ACHN (cell line): ENCODE measurements at regions not wholly inside any gene's neighbourhood (a gene's known extent, or its start where the extent isn't known, plus 50 kb on each side); places are given as distances from the start of the nearest gene placed in this dataset.
A peak's percentile ranks its signal among the peaks of the same experiment; 100 is the strongest.

Source experiments
- DNase-seq: peaks from one replicate; pipeline ENCODE4 v3.0.0-alpha.2; 2015
- in situ Hi-C: cut with HindIII; loops from 2 replicates; pipeline ENCODE4 v1.10.0; 2017; ENCODE audit warnings: low sequenced_read_pairs, low pct_ligation_motif_present, low pct_unique_long_range_greater_than_20kb

DNA sequence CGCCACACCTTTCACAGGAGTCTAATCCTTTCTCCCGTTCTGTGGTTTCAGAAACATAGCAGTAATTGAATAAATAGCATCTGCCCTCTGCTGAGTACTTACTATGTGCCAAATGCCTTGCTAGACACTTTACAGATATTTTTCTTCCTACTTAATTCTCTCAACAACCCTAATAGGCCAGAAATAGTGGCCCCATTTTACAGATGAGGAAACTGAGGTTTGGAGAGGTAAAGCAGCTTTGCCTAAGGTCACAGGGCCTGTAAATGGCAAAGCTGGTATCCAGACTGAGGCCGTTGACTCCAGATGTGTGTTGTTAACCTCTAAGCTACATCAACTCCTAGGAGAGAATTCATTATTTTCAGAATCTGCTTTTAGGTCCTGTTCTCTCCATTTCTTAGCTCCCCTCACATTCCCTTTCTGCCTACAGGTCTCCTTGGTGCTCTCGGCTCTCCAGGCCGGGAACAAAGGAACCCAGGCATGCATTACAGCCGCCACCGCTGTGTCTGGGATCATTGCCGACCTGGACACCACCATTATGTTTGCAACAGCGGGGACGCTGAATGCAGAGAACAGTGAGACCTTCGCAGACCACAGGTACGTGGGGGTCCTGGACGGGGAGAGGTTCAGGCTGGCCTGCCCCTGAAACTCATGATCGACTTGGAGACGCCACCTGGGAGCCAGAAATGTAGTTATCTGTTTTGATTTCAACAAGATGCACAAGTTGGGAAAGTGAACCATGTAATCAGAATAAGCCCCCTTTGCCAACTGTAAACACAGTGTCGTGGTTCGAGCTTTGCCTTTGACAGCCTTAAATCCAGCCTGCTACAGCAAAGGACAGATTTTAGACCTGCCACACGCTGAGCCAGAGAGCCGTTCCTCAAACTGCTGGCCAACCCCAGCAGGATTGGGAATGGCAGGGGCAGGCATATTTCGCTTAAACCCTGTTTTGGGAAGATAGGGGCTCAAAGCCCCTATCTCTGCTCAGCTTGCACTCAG, 246.5 kb upstream of the TPM1 start:
- DNase-seq = no peak
- in situ Hi-C loops = no loop called here

DNA sequence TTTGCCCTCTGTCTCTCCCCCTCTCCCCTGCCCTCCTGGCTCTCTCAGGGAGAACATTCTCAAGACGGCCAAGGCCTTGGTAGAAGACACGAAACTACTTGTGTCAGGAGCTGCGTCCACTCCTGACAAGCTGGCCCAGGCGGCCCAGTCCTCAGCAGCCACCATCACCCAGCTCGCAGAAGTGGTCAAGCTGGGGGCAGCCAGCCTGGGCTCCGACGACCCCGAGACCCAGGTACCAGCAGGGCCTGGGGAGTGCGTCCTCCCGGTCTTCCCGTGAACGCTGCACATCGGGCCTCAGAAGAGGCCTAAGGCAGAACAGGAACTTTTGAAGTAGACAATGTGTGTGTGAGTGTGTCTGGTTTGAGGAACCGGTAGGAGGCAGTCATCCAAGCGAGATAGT, 245.4 kb upstream of the TPM1 start:
- in situ Hi-C loops = no loop called here
- DNase-seq = no peak

DNA sequence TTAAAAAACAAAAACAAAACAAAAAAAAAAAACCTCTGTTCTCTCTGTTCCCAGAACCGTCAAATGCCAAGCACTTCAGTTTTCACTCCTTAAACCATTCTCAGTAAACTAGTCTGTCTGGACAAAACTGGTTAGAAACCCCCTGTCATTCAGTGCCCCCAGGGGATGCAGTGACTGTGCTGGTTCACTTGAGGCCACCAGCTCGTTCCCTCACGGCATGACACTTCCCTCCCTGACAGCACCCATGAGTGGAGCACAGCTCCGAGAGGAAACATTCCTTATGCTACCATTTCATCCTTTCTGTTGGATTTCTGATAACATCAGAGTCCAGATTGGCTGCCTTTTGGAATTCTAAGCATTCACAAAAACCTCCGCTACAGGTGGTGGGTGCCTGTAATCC, 244.0 kb upstream of the TPM1 start:
- in situ Hi-C loops = no loop called here
- no peak for DNase-seq

DNA sequence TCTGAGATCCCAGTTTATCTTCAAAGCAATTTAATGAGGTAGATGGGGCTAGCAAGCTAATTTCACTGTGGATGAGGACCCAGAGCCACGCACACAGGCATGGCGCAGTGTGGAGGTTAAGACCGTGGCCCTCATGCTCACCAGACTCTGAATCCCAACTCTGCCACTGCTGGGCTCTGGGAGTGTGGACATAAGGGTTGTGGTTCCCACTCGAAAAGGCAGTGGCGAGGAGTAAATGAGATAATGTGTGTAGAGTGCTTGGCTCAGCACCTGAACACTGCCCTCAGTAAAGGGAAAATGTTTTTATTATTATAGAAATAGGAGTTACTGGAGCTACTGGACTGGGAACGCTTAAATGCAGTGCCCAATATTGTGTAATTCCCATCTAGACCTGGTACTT, 243.5 kb upstream of the TPM1 start:
- no peak for DNase-seq
- in situ Hi-C loops = no loop called here

DNA sequence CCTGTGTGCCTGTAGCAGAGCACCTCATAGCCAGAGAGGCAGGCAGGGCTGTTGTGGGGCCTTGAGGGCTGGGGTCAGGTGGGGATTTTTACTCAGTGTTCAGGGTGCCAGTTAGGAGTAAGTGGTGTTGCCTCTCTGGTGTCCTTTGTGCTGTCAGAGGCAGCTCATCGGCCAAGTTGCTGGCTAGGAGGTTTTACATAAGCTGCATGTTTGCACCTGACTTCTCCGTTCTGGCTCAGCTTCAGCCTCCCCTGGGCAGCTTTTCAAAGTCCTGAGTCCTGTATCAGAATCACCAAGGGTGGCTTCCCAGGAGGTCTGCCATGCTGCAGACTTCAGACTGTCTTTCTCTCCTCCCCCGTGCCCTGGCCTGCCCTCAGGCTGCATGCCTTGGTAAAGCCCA, 242.6 kb upstream of the TPM1 start:
- DNase-seq = no peak
- in situ Hi-C loops = no loop called here

DNA sequence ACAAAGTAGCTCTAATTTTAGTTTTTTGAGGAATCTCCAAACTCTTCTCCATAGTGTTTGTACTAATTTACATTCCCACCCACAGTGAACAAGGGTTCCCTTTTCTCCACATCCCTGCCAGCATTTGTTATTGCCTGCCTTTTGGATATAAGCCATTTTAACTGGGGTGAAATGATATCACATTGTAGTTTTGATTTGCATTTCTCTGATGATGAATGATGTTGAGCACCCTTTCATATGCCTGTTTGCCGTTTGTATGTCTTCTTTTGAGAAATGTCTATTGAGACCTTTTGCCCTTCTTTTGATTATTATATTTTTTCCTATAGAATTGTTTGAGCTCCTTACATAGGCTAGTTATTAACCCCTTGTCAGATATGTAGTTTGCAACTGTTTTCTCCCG, 239.9 kb upstream of the TPM1 start:
- in situ Hi-C loops = no loop called here

DNA sequence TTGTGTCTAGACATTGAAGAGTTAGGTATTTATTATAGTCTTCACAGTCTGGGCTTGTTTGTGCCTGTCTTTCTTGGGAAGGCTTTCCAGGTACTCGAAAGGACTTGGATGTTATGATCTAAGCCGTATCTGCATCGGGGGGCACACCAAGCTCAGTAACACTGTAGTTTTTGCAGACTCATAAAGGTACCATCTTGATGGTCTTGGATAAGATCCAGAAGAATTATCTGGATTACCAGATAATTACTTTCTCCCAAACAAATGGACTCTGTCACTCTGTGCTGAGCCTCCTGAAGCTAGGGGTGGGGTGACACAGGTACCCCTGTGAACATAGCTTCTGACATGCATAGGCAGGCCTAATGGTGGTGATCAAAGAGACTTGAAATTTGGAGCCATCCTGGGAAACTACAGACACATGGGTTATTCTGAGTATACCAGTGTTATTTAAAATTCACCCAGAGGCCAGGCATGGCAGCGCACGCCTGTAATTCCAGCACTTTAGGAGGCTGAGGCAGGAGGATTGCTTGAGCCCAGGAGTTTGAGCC, 238.6 kb upstream of the TPM1 start:
- DNase-seq = no peak
- in situ Hi-C loops = no loop called here

More for the DNA sequence above, 239.9 kb upstream of the TPM1 start:
- DNase-seq = no peak

DNA sequence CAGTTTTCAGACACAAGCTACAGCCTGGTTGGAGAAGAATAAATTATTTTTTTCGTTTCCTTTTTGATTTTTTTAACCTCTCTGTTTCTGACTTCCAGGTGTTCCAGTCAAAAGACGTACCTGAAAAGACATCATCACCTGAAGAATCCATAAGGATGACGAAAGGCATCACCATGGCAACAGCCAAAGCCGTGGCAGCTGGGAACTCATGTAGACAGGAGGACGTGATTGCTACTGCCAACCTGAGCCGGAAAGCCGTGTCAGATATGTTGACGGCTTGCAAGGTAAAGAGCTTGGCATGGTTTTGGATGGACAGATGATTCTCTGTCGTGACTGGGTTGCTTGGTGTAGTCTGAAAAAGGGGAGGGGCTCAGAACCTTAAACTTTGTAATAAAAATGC, 237.0 kb upstream of the TPM1 start:
- DNase-seq = no peak
- in situ Hi-C loops = no loop called here

DNA sequence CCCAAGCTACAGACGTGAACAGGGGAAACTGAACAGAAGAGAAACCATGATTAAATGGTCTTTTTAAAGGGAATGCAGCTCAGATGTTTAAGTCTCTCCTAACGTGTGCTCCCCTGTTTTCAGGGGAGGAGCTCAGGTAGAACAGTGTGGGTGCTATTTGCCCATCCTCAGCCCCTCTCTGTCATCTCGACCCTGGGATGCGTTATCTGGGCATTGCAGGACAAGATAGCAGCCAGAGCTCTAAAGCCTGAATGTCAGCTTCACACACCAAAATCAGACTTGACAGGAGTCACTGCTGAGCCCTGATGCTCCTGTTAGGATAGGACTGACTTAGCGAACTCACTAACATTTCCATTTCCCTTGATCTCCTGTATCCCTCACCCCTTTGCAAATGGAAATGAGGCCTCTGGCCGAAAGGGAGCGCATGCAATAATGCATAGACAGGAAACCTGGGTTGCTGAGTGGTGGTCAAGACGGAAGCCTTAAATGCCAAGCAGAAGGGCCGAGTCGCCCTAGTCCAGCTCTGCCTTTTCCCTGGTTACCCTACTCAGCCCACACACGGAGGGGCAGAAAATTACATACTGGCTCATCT, 234.9 kb upstream of the TPM1 start:
- in situ Hi-C loops = no loop called here
- no peak for DNase-seq

DNA sequence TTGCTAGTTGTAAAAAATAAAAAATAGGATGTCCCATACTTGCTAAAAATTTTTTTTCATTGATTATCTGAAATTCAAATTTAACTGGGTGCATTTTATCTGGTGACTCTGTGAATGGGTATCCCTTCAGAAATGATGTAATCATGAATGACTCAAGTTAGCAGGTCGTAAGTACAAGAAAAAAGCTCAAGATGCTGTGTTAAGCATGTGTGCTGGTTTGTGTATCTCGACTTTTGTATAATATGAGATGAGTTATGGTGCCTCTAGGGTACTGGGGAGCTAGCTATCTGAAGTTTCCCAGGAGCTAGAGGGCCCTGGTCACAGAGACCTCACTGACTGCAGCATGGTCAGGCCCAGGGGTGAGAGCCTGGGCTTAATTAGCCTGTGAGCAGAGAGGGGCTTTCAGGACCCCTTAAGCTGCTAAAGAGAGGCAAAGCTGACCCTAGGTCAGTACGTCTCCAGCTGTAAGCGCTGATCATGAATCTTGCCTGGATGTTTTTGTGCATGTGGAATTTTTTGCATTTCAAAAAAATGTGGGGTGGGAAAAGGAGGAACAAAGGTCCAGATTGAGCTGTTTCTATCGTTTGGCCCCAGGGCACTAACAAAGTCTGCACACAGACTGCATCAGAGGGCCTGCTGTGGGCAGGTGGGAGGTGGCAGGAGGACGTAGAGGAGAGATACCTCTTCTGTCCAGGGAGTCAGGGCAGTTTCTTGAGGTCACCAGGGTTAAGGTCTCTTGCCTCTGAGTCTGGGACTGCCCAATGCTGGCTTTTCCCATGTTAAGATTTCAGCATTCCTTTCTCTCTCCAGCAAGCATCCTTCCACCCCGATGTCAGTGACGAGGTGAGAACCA, 233.2 kb upstream of the TPM1 start:
- in situ Hi-C loops = no loop called here
- DNase-seq = peak; percentile 6

DNA sequence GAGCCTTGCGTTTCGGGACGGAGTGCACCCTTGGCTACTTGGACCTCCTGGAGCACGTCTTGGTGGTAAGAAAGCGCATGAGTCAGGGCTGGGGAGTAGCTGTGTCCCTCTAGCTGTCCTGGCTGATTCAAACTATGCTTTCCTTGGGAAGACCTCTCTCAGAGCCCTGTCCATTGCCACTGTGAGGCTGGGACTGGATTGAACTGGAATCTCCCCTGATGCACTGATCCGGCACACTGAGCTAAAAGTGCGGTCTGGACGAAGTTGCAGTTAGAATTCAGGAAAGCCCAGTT, 232.6 kb upstream of the TPM1 start:
- DNase-seq = no peak
- in situ Hi-C loops = no loop called here

DNA sequence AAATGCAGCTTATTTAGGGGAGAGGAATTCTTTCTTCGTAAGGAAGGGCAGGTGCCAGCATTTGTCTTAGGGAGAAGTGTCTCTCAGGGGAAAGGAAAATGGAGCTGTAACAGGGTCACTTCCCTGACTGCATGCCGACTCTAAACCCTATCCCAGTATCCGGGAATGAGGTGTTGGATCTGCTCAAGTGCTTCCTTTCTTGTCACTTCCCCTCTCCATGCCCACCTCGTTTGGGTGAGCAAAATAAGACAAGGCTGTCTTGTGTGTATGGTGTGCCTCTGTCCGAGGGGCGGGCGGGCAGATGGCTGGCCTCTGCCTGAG, 230.1 kb upstream of the TPM1 start:
- in situ Hi-C loops = no loop called here
- no peak for DNase-seq

DNA sequence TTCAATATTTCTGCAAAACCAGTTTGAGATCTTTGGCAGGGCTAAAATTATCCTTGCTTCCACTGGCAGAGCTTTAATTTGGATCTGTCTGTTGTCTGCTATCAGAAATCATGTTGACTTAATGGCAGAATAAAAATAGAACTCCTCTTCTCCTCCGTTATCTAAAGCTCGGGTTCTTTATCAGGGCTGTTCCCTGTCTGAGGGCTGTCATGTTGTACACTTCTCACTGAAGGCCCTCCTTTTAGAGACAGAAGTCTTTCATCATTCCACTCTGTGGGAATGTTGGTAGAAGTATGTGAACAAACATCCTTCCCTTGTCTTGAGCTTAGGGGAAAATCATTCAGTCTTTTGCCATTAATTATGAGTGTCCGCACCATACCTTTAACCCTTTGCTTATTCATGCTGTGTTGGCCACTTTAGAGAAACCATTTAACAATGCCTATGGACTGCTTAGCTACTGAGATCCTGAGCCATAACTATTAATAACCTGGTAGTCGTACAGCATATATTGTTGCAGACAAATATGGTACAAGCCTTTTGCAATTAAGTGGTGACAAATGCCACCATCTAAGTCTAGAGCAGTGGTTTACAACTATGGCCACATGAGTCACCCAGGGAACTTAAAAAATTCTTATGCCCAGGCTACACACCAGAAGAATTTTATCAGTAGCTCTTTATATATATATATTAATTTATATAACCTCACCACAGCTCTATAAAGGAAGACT, 226.0 kb upstream of the TPM1 start:
- no peak for DNase-seq
- in situ Hi-C loops = no loop called here

DNA sequence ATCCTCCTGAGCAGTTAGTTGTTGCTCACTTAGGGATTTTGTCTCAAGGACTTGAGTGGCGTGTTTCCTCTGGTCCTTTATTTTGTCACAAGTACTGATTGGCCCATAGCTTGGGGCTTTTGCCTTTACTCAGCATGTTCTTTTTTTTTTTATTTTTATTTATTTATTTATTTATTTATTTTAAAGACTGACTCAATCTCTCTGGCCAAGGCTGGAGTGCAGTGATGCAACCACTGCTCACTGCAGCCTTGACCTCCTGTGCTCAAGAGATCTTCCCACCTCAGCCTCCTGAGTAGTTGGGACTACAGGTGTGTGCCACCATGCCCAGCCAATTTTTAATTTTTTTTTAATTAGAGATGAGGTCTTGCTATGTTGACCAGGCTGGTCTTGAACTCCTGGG, 223.9 kb upstream of the TPM1 start:
- no peak for DNase-seq
- in situ Hi-C loops = no loop called here

DNA sequence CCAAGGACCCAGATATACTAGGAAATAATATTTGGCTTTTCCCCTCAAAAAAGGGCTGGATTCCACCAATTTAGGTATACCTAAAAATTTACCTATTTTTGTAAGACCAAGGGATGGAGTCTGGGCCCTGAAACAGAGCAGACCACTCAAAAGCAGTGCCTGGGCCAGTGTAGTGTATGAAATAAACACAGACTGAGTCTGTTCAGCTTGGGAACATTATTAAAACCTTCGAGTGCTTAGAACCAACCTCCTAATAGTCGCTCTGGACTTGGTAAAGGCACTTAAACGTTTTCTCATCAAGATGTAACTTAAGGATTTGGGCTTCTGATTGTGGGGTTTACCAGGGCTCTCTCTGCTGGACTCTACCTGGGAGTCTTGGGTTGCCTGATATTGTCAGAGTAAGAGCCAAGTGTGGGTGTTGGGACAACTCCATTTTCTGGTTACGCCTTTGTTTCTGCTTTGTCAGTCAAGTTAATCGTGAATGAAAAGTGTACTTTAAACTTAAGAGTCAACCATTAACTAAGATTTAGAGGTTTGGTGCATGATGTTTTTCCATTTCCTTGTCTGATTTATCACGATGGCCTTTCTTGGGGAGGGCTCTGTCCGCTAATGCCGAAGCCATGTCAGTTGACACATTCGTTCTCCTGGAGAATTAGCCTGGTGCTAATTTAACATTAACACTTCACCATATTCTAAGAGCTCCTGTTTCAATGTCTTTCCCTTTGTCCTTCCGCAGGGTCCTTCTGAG, 221.0 kb upstream of the TPM1 start:
- in situ Hi-C loops = no loop called here
- peak; percentile 91 for DNase-seq

DNA sequence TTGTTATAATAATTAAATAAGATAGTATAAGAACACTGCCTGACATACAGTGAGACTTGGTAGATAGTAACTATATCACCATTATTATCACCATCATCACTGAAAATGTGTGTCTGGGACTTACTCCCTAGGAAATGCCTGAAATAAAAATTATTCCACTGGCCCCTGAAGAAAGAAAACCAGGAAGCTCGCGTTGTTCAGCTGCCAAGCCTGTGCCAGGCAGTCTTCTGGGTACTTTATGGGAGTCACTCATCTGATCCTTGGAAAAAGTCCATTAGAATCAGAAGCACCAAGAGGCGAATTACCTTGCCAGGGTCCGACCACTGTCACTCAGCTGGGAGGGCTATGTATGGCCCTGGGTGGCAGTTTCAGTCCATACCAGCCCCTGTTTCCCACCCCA, 220.3 kb upstream of the TPM1 start:
- peak; percentile 28 for DNase-seq
- in situ Hi-C loops = no loop called here

DNA sequence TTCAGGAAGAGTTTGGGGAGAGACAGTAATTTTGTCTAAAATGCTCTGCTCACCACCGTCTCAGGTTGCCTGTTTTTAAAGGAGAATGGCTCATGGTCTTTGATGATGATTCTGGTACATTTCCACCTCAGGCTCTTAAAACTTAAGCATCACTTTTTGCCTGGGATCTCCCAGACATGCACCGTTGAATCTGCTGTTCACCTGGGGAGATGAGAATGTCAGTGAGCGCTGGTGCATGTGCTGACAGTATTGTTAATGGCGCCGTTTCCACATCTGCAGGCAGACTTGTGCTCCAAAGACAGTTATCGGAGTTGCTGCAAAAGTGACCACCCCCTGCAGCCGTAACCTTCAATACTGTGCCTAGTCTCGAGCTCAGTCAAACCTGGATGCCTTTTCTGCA, 219.0 kb upstream of the TPM1 start:
- in situ Hi-C loops = no loop called here
- no peak for DNase-seq
